Stimulated activated CD4-positive, alpha-beta T cell treated with anti-CD3 and anti-CD28 coated beads, Interleukin-2, amount 100 ng/mL, for 48 hours (primary cell): ENCODE measurements at regions not wholly inside any gene's neighbourhood (a gene's known extent, or its start where the extent isn't known, plus 50 kb on each side); places are given as distances from the start of the nearest gene placed in this dataset.

Source experiments
- DNase-seq, 2 donors: peaks; one replicate each; pipeline ENCODE4 v3.0.0-alpha.2; 2020

DNA sequence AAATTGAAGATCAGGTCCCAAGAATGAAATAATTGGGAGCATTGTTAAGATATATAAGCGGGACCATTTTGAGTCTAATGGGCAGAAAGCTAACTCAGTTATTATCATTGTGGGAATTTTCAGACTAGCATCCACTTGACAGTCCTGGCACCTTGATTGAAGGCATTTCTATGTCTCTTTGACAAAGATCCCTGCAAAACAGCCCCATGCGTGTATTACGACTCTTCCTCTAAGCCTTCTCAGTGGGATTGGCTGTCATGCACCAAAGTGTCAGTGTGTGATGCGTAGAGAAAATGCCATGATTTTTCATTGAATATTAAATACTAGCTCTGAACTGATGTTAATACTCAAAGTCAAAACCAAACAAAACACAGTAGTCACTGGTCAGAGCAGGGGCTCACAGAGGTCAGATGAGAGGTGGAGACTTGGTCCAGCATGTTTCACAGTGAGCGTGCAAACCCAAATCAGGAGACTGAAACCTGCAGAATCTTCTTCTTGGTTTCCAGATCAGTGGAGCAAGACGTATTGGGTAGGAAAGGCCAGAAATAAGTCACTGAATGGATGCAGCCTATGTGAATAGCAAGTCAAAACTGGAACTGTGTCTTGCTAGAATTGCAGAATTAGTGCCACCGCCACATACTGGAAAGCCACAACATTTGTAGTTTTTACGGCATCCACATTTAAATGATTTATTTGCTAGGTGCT lies 303.6 kb upstream of the AKR1E2 start:
- no peak for DNase-seq

DNA sequence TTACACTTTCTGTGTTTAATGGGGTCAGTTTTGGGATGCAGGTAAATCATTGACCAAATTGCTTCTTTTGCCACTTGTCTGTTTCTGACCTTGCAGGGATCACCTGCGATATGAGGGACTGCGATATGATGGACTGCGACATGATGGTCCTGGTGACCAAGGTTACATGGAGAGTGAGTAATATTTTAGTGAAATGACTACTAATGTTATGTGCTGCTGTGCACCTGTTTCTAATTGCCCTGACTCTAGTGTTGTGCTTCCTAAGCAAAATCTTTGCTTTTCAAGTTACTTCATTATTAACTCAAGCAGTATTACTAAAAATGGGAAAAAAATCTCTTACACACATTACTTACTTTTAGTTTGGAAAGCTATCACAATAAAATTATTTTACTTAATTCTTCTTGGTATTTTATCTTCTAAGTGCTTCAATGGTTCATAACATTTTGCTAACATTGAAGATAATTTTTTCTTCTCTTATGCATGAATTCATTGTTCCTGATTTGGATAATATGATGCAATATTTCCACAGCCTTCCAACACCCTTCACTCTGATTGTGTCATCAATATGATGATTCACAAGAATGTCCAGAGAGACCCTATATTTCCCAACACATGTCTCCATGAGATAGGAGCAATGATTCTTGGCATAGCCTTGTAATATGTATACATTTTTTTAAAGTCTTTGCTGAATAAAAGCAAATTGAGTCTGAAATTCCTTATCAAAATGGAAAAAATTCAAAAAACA lies 306.2 kb upstream of the AKR1E2 start:
- DNase-seq: no peak

DNA sequence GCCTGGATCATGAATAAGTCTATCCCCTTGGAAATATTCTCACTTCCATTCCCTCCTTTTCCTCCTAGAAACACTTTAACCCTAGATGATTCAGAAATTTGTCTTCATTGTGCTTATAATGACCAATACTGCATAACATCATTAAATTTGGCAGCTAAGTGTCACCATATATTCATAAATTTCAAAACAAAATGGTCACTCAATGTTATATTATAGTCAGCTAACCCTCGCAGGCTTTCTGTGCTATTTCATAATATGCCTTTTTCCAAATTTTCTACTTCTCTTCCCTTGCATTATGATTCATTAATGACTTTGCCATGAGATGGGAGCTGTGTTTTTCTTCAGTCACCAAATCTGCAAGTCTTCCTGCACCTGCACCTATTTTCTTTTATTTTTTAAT lies 308.3 kb upstream of the AKR1E2 start:
- DNase-seq: no peak

DNA sequence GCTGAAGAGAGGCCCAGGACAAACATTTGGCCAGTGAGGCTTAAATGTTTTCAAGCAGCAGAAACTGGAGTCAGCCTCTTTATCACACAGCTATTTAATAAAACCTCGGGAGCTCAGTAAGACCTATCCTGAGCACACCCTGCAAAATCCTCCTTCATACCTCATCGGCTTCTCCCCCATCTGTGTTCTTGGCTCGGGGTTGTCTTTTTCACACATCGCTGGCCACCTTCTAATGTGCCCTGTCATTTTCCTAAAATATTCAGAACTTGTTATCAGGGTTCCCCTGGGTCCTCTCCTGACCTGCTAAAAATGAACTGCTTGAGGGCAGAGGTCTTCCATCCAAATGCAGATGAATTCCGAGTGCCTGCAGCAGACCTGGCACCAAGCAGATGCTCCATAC lies 310.3 kb upstream of the AKR1E2 start:
- no peak for DNase-seq

DNA sequence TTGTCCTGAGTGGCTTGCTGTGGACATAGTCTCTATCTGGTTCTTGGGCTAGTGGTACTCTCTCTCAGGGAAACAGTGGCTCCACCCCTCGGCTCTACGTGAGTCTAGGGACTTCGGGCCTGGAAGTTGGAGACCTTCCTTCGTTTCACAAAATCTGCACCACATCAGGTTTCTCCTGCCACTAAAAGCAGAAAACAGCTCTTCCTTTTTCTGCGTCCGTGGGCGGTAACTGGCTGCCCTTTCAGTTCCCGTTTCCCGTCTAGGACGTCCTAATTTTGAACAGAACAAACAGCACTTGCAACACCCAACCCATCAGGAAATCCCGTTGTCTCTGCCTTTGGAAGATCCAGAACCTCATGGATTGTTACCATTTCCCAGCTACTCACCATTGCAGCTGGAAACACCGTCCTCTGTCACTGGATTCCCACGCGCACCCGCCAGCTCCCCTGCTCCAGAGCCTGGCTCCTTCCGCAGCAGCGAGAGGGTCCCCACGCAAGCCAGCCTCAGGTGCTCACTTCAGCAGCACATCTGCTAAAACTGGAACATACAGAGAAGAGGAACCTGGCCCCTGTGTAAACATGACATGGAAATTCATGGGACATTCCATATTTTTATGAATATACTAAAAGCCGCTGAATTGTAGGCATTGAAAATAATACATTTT lies 311.4 kb upstream of the AKR1E2 start:
- no peak for DNase-seq

DNA sequence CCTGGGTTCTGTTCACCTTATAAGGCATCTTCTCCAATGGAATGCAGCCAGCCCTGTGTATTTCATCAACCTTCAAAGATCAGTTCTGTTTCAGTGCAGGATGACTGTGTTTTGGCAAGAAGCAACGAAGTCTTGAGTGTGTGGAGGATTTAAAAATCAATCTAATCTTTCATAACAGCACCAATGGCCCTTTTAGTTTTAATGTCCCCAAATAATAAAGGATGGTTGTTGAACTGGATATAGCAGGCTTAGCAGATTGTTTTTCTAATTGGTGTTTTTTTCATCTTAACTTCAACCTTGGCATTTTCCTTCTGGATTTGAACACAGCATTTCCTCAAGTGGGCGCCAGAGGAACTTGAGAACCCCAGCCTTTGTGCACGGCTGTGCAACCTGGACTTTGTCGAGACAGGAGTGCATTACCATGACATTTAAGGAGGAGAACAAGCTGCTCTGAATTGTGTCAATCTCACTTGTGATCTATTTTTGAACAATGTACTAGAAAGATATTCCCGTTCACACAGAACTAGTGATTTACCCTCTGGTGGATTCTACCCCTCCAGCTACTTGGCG lies 313.3 kb upstream of the AKR1E2 start:
- no peak for DNase-seq

DNA sequence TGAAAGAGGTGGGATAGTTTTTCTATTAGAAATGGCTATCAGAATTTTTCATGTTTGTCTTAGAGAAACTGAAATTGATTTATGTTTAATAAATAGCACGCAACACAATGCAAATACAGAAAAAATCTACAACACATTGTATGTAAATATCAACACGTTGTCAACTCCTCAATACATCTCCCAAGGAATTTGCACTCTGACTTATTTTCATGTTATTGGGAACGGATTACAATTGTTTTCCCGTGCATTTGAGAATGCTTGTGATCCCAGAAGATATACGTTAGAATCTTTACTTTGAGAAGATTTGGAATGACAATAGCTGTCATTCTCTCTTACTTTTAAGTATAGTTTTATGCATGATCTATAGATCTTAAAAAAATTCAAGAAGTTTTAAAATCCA lies 313.8 kb upstream of the AKR1E2 start:
- no peak for DNase-seq

DNA sequence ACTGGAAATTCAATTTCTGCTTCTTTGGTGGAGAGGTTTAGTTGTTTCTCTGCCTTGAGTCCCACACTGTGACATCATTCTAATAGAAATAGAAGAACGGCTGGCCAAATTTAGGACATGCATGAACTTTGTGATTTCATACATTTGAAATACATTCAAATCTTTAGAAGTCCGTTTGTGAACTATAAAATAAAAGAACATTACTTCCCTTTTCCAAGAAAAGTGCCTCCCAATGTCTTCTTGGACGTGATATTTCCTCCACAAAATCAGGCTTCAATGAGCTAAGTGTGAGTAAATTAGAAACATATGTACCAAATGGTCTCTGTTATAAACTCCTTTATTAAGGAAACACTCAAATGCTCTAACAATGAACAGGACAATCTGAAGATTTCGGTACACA lies 314.5 kb upstream of the AKR1E2 start:
- no peak for DNase-seq

DNA sequence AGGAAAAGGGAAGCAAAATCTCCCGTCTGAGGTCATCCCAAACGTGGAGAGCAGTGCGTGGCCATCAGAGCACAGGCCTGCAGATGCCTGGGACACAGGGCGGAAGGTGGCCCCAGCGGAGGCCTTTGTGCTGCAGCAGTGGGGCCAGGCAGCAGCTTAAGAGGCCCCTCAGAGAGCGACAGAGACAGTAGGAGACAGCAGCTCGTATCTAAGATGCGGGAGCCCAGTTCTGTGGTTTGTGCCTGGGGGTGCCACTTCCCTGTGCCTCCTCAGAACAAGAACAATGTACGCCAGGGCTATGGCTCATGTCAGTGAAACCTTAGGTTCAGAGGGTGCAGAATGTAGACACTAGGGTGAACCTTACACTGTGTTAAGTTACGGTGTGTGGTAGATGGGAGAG lies 316.6 kb upstream of the AKR1E2 start:
- DNase-seq: no peak

DNA sequence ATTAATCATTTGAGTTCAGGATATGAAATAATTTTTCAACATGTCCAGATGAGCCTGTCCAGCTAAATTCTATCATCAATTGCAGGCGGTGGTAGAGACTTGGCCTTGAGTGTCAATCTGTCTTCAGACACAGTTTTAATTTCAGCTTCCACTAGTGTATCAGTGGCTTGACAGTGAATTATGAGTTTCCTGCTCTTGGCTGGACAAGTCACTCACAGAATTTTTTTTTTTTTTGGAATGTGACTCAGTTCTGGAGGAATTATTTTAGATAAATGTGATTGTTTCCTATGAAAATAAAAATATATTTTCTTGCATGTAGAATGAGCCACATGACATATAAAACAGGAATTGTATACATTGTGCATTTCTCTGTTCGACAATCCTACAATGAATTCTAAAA lies 319.9 kb upstream of the AKR1E2 start:
- no peak for DNase-seq

DNA sequence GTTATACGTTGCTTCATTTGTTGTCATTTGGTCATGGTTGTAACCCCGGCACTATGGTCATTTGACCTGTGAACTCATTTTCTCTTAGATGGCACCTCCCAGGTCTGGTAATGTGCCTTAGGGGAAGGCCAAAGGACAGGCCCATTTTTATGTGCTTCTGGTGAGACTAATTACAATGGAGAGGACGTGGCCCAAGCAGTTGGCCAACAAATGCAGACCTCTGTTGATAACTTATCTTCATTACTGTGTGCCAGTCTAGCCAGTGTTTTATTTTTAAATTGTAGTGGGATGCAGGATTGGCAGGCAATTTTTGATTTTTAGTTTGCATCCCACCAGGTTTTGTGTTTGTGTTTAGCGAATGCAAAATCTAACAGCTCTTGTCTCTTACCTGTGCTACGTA lies 321.5 kb upstream of the AKR1E2 start:
- DNase-seq: no peak

DNA sequence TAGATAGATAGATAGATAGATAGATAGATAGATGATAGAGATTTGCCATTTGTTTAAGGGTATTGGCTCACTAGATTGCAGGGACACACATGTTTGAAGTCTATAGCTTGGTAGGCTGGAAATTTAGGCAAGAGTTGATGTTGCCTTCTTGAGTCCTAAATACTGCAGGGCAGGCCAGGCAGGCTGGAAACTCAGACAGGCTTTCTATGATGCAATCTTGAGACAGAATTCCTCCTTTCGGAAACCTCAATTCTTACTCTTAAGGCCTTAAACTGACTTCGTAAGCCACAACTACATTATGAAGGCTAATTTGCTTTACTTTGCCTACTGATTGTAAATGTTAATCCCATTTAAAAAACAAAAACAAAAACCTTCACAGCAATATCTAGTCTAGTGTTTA lies 322.9 kb upstream of the AKR1E2 start:
- DNase-seq: no peak

DNA sequence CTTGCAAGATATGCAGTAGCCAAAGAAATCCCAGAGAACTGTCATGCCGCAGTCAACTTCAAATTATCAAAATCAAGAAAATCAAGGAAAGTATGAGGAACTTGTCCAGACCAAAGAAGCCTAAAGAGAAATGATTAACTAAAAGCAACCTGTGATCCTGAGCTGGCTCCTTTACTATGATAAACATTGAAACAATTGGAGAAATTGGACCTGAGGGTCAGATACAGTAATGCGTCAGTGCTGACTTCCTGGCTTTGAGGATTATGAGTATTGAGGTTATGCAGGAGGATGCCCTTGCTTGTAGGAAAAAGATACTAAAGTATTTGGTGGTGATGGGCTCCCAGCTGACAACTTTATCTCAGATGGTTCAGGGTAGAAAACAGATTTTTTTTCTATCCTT lies 324.7 kb upstream of the AKR1E2 start:
- DNase-seq: no peak

DNA sequence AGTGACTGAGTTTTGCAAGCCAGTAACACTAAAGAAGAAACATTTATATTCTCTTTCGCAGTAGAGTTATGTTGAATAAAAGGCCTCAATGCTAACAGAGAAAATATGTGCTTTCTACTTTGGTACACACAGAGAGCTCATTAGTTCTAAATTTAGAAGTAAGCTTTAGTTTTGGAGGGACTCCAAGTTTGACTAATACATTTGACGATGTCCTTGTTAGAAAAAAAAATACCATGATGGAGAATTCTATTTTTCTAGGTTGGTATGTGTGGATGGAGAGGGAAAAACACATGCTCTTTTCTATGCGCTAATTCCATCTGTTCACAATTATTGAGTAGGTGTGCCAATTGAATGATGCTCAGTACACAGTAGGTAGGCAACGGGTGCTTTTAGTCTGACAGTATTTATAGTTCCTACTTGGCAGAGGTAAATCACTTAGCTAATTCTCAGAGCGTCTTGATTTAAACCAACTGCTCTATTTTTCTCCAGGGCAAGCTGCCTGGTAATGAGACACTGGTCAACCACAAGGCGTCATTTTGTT lies 327.2 kb upstream of the AKR1E2 start:
- no peak for DNase-seq

DNA sequence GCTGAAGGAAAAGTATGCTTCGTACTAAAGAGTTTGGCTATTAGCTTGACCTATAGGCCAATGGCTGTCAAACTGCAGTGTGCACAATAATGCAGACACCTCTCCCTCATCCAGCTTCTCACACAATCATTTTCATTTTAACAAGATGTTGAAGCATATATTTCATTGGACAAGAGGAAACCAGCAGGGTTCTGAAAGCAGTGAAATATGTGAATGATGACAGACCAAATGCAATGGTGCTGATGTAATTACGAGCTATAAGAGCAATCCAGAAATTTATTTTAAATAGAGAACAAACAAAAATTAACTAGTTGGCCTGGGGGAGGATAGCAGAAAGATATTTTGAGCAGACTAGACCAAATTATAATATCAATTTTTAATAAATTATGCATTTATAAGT lies 331.5 kb upstream of the AKR1E2 start:
- no peak for DNase-seq

DNA sequence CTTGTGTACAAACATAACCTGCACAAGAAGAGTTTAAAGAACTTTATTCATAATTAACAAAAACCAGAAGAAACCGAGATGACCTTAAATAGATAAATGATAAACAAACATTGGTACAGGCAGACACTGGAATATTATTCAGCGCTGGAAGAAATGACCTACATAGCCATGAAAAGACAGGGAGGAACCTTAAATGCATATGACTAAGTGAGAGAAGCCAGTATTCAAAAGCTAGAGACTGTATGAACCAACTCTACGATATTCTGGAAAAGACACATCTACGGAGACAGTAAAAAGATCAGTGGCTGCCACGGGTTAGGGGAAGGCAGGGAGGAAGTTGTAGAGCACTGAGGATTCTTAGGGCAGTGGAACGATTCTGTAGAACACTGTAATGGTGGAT lies 333.8 kb upstream of the AKR1E2 start:
- no peak for DNase-seq

DNA sequence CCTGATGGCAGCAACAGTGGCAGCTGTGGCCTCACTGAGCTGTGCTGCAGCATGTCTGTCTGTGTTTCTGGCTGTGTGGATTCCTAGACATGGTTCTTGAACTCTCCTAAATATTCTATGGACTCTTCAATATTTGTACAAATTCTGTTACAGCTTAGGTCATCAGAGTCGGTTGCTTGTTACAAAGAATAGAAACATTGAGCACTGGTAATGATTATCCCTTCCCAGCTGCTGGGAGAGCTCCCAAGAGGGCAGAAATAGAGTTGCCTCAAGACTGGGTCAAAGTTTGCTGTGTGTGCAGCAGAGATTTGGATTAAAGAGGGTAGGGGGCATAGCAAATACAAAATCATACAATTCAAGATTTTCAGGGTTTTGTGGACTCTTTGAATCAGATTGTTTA lies 337.1 kb upstream of the AKR1E2 start:
- no peak for DNase-seq

DNA sequence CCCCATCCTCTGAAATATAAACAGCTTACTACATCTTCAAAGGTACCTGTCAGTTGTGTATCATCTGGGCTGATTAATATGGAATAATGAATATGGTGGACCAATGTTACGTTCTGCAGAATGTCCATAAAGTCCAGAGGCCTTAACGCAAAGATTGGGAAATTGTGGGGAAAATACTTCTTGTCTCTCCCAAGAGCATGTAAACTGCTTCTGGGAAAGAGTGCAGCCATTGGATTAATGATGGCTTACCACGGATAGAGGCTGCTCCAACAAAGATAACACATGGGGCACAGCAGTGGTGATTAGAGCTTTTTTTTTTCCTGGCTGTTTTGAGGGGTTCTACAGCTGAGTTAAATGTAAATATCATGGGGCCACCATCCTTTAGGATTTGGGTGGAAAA lies 340.4 kb upstream of the AKR1E2 start:
- no peak for DNase-seq

DNA sequence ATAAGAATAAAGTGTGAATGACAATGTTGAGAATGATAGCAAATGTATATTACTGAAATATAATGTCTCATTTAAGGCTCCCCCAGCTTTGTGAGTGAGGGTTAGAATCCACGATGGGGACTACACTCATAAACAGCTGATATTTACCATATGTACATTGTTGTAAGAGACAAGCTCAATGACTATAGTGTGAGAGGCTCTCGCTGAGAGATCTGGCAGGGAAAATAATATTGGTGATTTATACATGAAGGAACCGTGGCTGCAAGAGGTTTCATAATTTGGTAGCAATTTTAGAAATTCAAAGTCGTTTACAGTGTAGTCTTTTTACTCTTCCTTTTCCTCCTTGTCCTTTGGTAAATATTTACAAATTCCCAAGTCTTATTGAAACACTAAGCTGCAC lies 342.2 kb upstream of the AKR1E2 start:
- DNase-seq: no peak

DNA sequence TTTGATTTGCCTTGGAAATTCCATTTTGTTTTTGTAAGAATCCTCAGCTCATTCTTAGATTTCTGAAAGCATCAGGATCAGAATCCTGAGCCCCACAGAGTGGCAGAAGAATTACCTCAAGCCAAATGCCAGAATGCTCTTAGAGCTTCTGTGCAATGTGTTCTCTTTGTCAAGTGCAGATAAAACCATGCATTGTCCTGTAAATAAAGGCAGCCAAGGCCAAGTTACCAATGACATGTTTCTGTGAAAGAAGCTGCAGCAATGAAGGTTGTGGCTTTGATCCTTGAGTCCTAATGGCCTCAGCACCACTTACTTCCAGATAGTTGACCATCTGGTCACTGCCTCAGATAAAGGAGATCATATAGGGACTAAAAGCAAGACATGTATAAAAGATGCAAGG lies 343.3 kb upstream of the AKR1E2 start:
- DNase-seq: no peak

DNA sequence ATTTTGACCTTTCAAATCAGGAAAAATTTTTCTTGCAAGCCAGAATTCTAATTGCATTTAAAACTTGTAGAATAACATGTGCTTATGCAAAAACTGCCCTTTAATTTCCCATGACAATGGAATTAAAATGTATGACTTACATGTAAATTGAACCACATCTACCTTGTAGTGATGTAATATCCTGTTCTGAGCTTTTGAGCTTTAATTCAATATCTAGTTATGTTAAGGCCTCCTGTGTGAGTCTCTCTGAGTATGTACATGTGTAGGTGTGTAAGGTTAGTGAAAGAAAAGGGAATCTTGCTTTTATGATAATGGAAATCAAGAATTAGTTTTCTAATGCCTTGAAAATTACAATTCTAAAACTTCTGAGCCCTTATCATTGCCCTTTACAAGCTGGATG lies 344.8 kb upstream of the AKR1E2 start:
- no peak for DNase-seq

DNA sequence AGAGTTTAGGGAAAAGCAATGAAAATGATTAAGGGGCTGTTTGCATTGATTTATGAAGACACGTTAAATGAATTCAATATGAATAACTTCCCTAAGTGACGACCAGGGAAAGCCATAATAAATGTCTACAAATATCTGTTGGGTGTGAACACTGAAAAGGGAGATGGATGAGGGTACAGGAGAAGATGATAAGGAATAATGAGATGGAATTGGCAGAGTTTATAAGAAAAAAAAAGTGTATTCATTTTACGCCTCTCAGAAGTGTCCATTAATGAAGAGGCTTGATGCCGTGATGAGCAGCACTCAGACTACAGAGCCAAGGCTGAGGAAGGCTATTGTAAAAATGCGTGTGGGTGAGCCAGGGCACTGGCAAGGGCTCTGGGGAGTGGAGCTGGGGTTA lies 346.7 kb upstream of the AKR1E2 start:
- DNase-seq: no peak

DNA sequence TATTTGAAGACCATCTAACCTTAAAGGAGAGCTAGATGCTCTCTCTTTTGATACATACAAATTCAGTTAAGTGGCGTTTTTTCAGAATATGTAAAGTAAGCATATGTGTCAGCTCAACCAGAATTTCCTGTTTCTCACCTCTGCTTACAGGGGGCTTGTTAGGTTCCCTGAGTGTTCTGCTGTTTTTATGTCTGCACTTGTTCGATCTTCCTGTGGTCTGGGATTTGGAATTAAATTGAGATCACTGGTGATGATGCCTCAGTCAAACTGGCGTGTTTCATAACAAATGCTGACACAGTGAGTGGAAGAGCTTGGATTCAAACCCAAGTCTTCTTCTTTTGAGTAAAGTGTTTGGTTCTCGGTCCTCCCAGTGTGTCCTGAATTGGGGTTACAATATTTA lies 348.3 kb upstream of the AKR1E2 start:
- DNase-seq: no peak
